ENCODE measurements at regions not wholly inside any gene's neighbourhood (a gene's known extent, or its start where the extent isn't known, plus 50 kb on each side); places are given as distances from the start of the nearest gene placed in this dataset.
"Not testable (repeated sequence)": the region's sequence is repeated elsewhere in the genome, so short reads cannot be mapped to it uniquely, and the experiment has no call there.

- H3K4me3 Mint-ChIP-seq (ENCODE audit: unreplicated experiment): no peak overlapping the region
- no peaks in the 10 kb centered on the region for H3K36me3 Mint-ChIP-seq (ENCODE audit: low read depth)
- no peak for DNase-seq (ENCODE audit: low spot score)
- H3K4me1 Mint-ChIP-seq (ENCODE audit: low read depth): peaks cover 38% of the 10 kb centered on the region
- H3K9me3 Mint-ChIP-seq (ENCODE audit: low read depth): peaks cover 5% of the 10 kb centered on the region
- TF ChIP-seq CTCF (IDR thresholded peaks at IDR 0.05): no peak
- no peak overlapping the region for H3K27ac Mint-ChIP-seq (ENCODE audit: unreplicated experiment)
- H3K27me3 Mint-ChIP-seq (ENCODE audit: low read depth): no peaks in the 10 kb centered on the region
These were observed 153.9 kb upstream of the TBL1XR1 start for GRCh38 chr3:177351206-177351605.

GRCh38 chr3:177351757-177352158 is 154.5 kb upstream of the TBL1XR1 start:
- no peaks in the 10 kb centered on the region for H3K36me3 Mint-ChIP-seq (ENCODE audit: low read depth)
- H3K4me1 Mint-ChIP-seq (ENCODE audit: low read depth): peaks cover 38% of the 10 kb centered on the region
- no peak overlapping the region for H3K4me3 Mint-ChIP-seq (ENCODE audit: unreplicated experiment)
- H3K27ac Mint-ChIP-seq (ENCODE audit: unreplicated experiment): no peak overlapping the region
- no peaks in the 10 kb centered on the region for H3K27me3 Mint-ChIP-seq (ENCODE audit: low read depth)
- TF ChIP-seq CTCF (IDR thresholded peaks at IDR 0.05): no peak
- no peak for DNase-seq (ENCODE audit: low spot score)
- H3K9me3 Mint-ChIP-seq (ENCODE audit: low read depth): peaks cover 5% of the 10 kb centered on the region

GRCh38 chr3:177352424-177352823 is 155.1 kb upstream of the TBL1XR1 start:
- DNase-seq (ENCODE audit: low spot score): no peak
- Mint-ChIP-seq H3K9me3 (ENCODE audit: low read depth) (peaks cover 5% of the 10 kb centered on the region), H3K4me3 (ENCODE audit: unreplicated experiment) (no peak overlapping the region), H3K27ac (ENCODE audit: unreplicated experiment) (no peak overlapping the region), H3K4me1 (ENCODE audit: low read depth) (peaks cover 38% of the 10 kb centered on the region), H3K27me3 (ENCODE audit: low read depth) (no peaks in the 10 kb centered on the region), H3K36me3 (ENCODE audit: low read depth) (no peaks in the 10 kb centered on the region)
- no peak for TF ChIP-seq CTCF (IDR thresholded peaks at IDR 0.05)

DNA sequence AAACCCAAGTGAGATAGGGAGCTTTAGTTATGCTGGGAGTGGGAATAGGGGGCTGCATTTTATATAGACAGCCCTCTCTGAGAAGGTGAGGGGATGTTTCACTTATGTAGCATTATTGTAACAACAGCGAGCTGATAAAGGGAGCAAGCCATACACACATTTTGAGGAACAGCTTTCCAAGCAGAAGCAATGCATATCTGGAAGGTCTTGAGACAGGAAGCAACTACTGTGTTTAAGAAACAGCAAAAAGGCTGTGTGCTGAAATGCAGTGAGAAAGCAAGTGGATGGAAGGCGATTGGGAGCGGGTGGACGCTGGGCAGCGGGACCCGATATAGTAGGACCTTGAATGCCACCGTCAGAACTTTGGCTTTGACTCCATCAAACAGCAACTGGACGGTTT is 155.9 kb upstream of the TBL1XR1 start:
- Mint-ChIP-seq H3K27me3 (ENCODE audit: low read depth) (no peaks in the 10 kb centered on the region), H3K36me3 (ENCODE audit: low read depth) (no peaks in the 10 kb centered on the region), H3K4me1 (ENCODE audit: low read depth) (peaks cover 39% of the 10 kb centered on the region), H3K4me3 (ENCODE audit: unreplicated experiment) (no peak overlapping the region), H3K9me3 (ENCODE audit: low read depth) (peaks cover 5% of the 10 kb centered on the region), H3K27ac (ENCODE audit: unreplicated experiment) (no peak overlapping the region)
- no peak for TF ChIP-seq CTCF (IDR thresholded peaks at IDR 0.05)
- DNase-seq (ENCODE audit: low spot score): no peak

DNA sequence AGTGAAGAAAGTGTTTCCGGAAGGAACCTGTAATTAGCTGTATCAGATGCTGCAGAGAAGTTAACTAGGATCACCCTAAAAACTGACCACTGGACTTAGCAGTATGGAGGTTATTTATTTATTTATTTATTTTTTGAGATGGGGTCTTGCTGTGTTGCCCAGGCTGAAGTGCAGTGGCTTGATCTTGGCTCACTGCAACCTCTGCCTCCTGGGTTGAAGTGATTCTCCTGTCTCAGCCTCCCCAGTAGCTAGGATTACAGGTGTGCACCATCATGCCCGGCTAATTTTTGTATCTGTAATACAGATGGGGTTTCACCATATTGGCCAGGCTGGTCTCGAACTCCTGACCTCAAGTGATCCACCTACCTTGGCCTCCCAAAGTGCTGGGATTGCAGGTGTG is 156.6 kb upstream of the TBL1XR1 start:
- not testable (repeated sequence) for H3K9me3 Mint-ChIP-seq (ENCODE audit: low read depth); DNase-seq (ENCODE audit: low spot score); H3K27ac Mint-ChIP-seq (ENCODE audit: unreplicated experiment); H3K36me3 Mint-ChIP-seq (ENCODE audit: low read depth); H3K4me3 Mint-ChIP-seq (ENCODE audit: unreplicated experiment); H3K27me3 Mint-ChIP-seq (ENCODE audit: low read depth)
- peaks cover 43% of the 10 kb centered on the region for H3K4me1 Mint-ChIP-seq (ENCODE audit: low read depth)

DNA sequence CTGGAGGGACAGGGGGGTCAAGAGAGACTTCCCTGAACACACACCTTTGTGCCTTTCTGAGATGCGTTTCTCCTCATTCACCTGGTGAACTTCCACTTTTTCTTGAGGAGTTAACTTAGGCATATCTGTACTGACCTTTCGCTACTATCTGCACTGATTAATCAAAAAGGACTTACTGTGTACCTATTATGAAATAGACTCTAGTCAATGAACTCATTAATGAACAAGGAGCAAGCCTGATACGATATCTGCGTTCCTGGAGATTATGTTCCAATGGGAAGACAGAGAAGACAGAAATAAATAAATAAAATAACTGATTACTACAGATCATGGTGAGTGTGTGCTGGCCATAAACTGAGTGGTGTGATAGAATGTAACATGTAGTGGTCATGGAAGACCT is 157.2 kb upstream of the TBL1XR1 start:
- Mint-ChIP-seq H3K27ac (ENCODE audit: unreplicated experiment) (no peak overlapping the region), H3K36me3 (ENCODE audit: low read depth) (no peaks in the 10 kb centered on the region), H3K9me3 (ENCODE audit: low read depth) (peaks cover 5% of the 10 kb centered on the region), H3K4me3 (ENCODE audit: unreplicated experiment) (no peak overlapping the region), H3K4me1 (ENCODE audit: low read depth) (peaks cover 43% of the 10 kb centered on the region), H3K27me3 (ENCODE audit: low read depth) (no peaks in the 10 kb centered on the region)
- no peak for TF ChIP-seq CTCF (IDR thresholded peaks at IDR 0.05)
- DNase-seq (ENCODE audit: low spot score): no peak

All from chondrocyte (in vitro differentiated cells).